Loucy (cell line): ENCODE measurements at regions not wholly inside any gene's neighbourhood (a gene's known extent, or its start where the extent isn't known, plus 50 kb on each side); places are given as distances from the start of the nearest gene placed in this dataset.

ENCODE experiments used
- CTCF ChIP-seq: fragments of 200-600 bp; sonication (generic); conservative IDR thresholded peaks from 2 replicates; pipeline ENCODE4 v1.5.1; 2014; ENCODE audit warnings: mild to moderate bottlenecking, antibody characterized with exemption, low read length
- EZH2phosphoT487 ChIP-seq: fragments of 200-600 bp; IDR thresholded peaks from 2 replicates; pipeline ENCODE4 v1.6.1; 2018; ENCODE audit warnings: antibody characterized with exemption, mild to moderate bottlenecking, moderate library complexity, borderline replicate concordance

GRCh38 chr9:1446671-1447070, 396.5 kb downstream of the DMRT2 start:
- no peak for TF ChIP-seq CTCF
- TF ChIP-seq EZH2phosphoT487, result no peak
